ENCODE measurements at regions not wholly inside any gene's neighbourhood (a gene's known extent, or its start where the extent isn't known, plus 50 kb on each side); places are given as distances from the start of the nearest gene placed in this dataset.

- TF ChIP-seq POLR2A (IDR thresholded peaks at IDR 0.05; ENCODE audit: extremely low read depth, insufficient read length) = no peak
- TF ChIP-seq CTCF (IDR thresholded peaks at IDR 0.05; ENCODE audit: low read depth, low read length) = no peak
- no peak for TF ChIP-seq MAX (IDR thresholded peaks at IDR 0.05; ENCODE audit: low read depth, low read length)
Measured at GRCh38 chr3:140754936-140755335, 77.1 kb downstream of the TRIM42 start.
